WTC11 (cell line): ENCODE measurements at regions not wholly inside any gene's neighbourhood (a gene's known extent, or its start where the extent isn't known, plus 50 kb on each side); places are given as distances from the start of the nearest gene placed in this dataset.

Source experiments
- ATAC-seq: fragments of 200-7000 bp; cut with Tn5 transposase; 2 replicates; pipeline ENCODE4 v1.10.0; 2021; ENCODE audit warnings: mild to moderate bottlenecking, moderate library complexity
- CTCF ChIA-PET: fragments of 300-600 bp; sonication (Branson Sonifier 250); formaldehyde crosslinking; loops from one replicate; lab custom pipeline; 2021; ENCODE audit warnings: antibody characterized with exemption; lab: Charles Lee
- POLR2A ChIA-PET: fragments of 350-600 bp; sonication (Branson Sonifier 250); formaldehyde crosslinking; loops from one replicate; lab custom pipeline; 2021; ENCODE audit warnings: antibody characterized with exemption; lab: Charles Lee
- DNase-seq: peaks from one replicate; pipeline ENCODE4 v3.0.0; 2021; ENCODE audit warnings: low spot score
- H3K27ac Mint-ChIP-seq: 2 replicates; pipeline ENCODE4 v1.8.0; 2021; ENCODE audit warnings: mixed read lengths
- H3K27me3 Mint-ChIP-seq: 2 replicates; pipeline ENCODE4 v1.8.0; 2021; ENCODE audit warnings: low read depth, mild to moderate bottlenecking, moderate library complexity, mixed read lengths
- H3K36me3 Mint-ChIP-seq: 2 replicates; pipeline ENCODE4 v1.8.0; 2021; ENCODE audit warnings: mixed read lengths
- H3K4me1 Mint-ChIP-seq: 2 replicates; pipeline ENCODE4 v1.8.0; 2022; ENCODE audit warnings: mixed read lengths
- H3K4me3 Mint-ChIP-seq: 2 replicates; pipeline ENCODE4 v1.8.0; 2021; ENCODE audit warnings: mild to moderate bottlenecking, moderate library complexity, mixed read lengths
- H3K9me3 Mint-ChIP-seq: 2 replicates; pipeline ENCODE4 v1.8.0; 2021; ENCODE audit warnings: mixed read lengths
- AFF4 ChIP-seq: sonication (generic); formaldehyde crosslinking; IDR thresholded peaks from 2 replicates; pipeline ENCODE4 v1.8.1; 2023; ENCODE audit warnings: mild to moderate bottlenecking, missing genetic modification reagents, borderline replicate concordance
- AR ChIP-seq: fragments of 250-450 bp; sonication (Bioruptor Pico); IDR thresholded peaks from 2 replicates; pipeline ENCODE4 v1.9.0; 2021; ENCODE audit warnings: mild to moderate bottlenecking
- ATF1 ChIP-seq: sonication (generic); formaldehyde crosslinking; IDR thresholded peaks from 2 replicates; pipeline ENCODE4 v1.8.1; 2023; ENCODE audit warnings: mild to moderate bottlenecking, moderate library complexity, missing genetic modification reagents
- CTCF ChIP-seq: fragments of 200-600 bp; IDR thresholded peaks from 2 replicates; pipeline ENCODE4 v1.8.0; 2022; ENCODE audit warnings: antibody characterized with exemption
- GTF2I ChIP-seq: fragments of 250-450 bp; sonication (Bioruptor Pico); conservative IDR thresholded peaks from 2 replicates; pipeline ENCODE4 v1.4.0; 2021; ENCODE audit warnings: mild to moderate bottlenecking
- HMGA2 ChIP-seq: fragments of 250-450 bp; sonication (Bioruptor Pico); IDR thresholded peaks from 2 replicates; pipeline ENCODE4 v1.4.0; 2021; ENCODE audit warnings: mild to moderate bottlenecking, moderate library complexity
- JAZF1 ChIP-seq: fragments of 250-450 bp; sonication (Bioruptor Pico); IDR thresholded peaks from 2 replicates; pipeline ENCODE4 v1.9.0; 2021; ENCODE audit warnings: moderate library complexity, mild to moderate bottlenecking, inconsistent platforms
- KAT7 ChIP-seq: sonication (generic); formaldehyde crosslinking; IDR thresholded peaks from 2 replicates; pipeline ENCODE4 v1.8.1; 2023; ENCODE audit warnings: missing genetic modification reagents, mild to moderate bottlenecking, borderline replicate concordance
- MAX ChIP-seq: sonication (generic); formaldehyde crosslinking; IDR thresholded peaks from 2 replicates; pipeline ENCODE4 v1.8.0; 2022; ENCODE audit warnings: mild to moderate bottlenecking, missing genetic modification reagents
- NFATC4 ChIP-seq: fragments of 250-450 bp; sonication (Bioruptor Pico); IDR thresholded peaks from 2 replicates; pipeline ENCODE4 v1.9.0; 2021; ENCODE audit warnings: mild to moderate bottlenecking
- NR1H2 ChIP-seq: sonication (generic); formaldehyde crosslinking; IDR thresholded peaks from 2 replicates; pipeline ENCODE4 v1.9.0; 2021; ENCODE audit warnings: mild to moderate bottlenecking, moderate library complexity, missing genetic modification reagents
- NR2C2 ChIP-seq: sonication (generic); formaldehyde crosslinking; IDR thresholded peaks from 2 replicates; pipeline ENCODE4 v1.8.0; 2022; ENCODE audit warnings: mild to moderate bottlenecking, missing genetic modification reagents
- PREB ChIP-seq: sonication (generic); formaldehyde crosslinking; IDR thresholded peaks from 2 replicates; pipeline ENCODE4 v1.8.1; 2022; ENCODE audit warnings: mild to moderate bottlenecking, missing genetic modification reagents, moderate library complexity, borderline replicate concordance
- SP1 ChIP-seq: sonication (generic); formaldehyde crosslinking; conservative IDR thresholded peaks from 2 replicates; pipeline ENCODE4 v1.8.1; 2022; ENCODE audit warnings: missing genetic modification reagents
- STAT6 ChIP-seq: sonication (generic); formaldehyde crosslinking; conservative IDR thresholded peaks from 2 replicates; pipeline ENCODE4 v1.8.1; 2023; ENCODE audit warnings: mild to moderate bottlenecking, low read depth, missing genetic modification reagents, moderate library complexity
- USF1 ChIP-seq: sonication (generic); formaldehyde crosslinking; IDR thresholded peaks from 2 replicates; pipeline ENCODE4 v1.8.0; 2022; ENCODE audit warnings: mild to moderate bottlenecking, missing genetic modification reagents
- USF2 ChIP-seq: sonication (generic); formaldehyde crosslinking; IDR thresholded peaks from 2 replicates; pipeline ENCODE4 v1.8.1; 2023; ENCODE audit warnings: mild to moderate bottlenecking, missing genetic modification reagents, moderate library complexity
- ZNF396 ChIP-seq: fragments of 250-450 bp; sonication (Bioruptor Pico); IDR thresholded peaks from 2 replicates; pipeline ENCODE4 v1.8.0; 2021; ENCODE audit warnings: mild to moderate bottlenecking, moderate library complexity, borderline replicate concordance
- ZNF416 ChIP-seq: fragments of 250-450 bp; sonication (Bioruptor Pico); IDR thresholded peaks from 2 replicates; pipeline ENCODE4 v1.9.0; 2021; ENCODE audit warnings: mild to moderate bottlenecking, inconsistent platforms

- ChIA-PET CTCF (no interaction called here), POLR2A (no interaction called here)
- Mint-ChIP-seq H3K9me3 (peaks cover 25% of the 10 kb centered on the region), H3K27me3 (peaks cover 3% of the 10 kb centered on the region; the same call in 1 of the 2 replicates), H3K4me1 (no peaks in the 10 kb centered on the region), H3K36me3 (no peaks in the 10 kb centered on the region), H3K4me3 (no peak overlapping the region), H3K27ac (no peak overlapping the region)
- DNase-seq (no peak), ATAC-seq (no peak)
- no peak for TF ChIP-seq STAT6
- TF ChIP-seq SP1 (CRISPR knock-in tag), result no peak
- no peak for TF ChIP-seq AR (CRISPR knock-in tag)
- TF ChIP-seq USF1, result no peak
- no peak for TF ChIP-seq AFF4
- TF ChIP-seq NR2C2 (CRISPR knock-in tag), result no peak
Observed at GRCh38 chr1:42096554-42096953, 56.7 kb upstream of the GUCA2B start.

- no peak for DNase-seq
- no peaks in the 10 kb centered on the region for H3K27me3 Mint-ChIP-seq
- ATAC-seq, result no peak
- H3K4me3 Mint-ChIP-seq, result no peak overlapping the region
- CTCF ChIA-PET, result no interaction called here
- H3K9me3 Mint-ChIP-seq, result peaks cover 27% of the 10 kb centered on the region
- H3K36me3 Mint-ChIP-seq, result no peaks in the 10 kb centered on the region; the same call in 1 of the 2 replicates
- POLR2A ChIA-PET, result no interaction called here
- no peak overlapping the region for H3K27ac Mint-ChIP-seq
- peaks cover 16% of the 10 kb centered on the region for H3K4me1 Mint-ChIP-seq
- TF ChIP-seq ZNF416 (CRISPR knock-in tag), result no peak
- no peak for TF ChIP-seq JAZF1
- no peak for TF ChIP-seq PREB
- TF ChIP-seq USF2 (CRISPR knock-in tag), result no peak
- no peak for TF ChIP-seq MAX (CRISPR knock-in tag)
- TF ChIP-seq ZNF396 (CRISPR knock-in tag), result no peak
- no peak for TF ChIP-seq KAT7
- no peak for TF ChIP-seq NFATC4 (CRISPR knock-in tag)
- TF ChIP-seq ATF1 (CRISPR knock-in tag), result no peak
- TF ChIP-seq HMGA2 (CRISPR knock-in tag), result no peak
- TF ChIP-seq NR1H2 (CRISPR knock-in tag), result no peak
- TF ChIP-seq CTCF, result no peak
- TF ChIP-seq GTF2I (CRISPR knock-in tag), result no peak
Observed at GRCh38 chr1:42089246-42089645, 64.0 kb upstream of the GUCA2B start.
